ENCODE measurements at regions not wholly inside any gene's neighbourhood (a gene's known extent, or its start where the extent isn't known, plus 50 kb on each side); places are given as distances from the start of the nearest gene placed in this dataset.
"Not testable (repeated sequence)": the region's sequence is repeated elsewhere in the genome, so short reads cannot be mapped to it uniquely, and the experiment has no call there.

DNA sequence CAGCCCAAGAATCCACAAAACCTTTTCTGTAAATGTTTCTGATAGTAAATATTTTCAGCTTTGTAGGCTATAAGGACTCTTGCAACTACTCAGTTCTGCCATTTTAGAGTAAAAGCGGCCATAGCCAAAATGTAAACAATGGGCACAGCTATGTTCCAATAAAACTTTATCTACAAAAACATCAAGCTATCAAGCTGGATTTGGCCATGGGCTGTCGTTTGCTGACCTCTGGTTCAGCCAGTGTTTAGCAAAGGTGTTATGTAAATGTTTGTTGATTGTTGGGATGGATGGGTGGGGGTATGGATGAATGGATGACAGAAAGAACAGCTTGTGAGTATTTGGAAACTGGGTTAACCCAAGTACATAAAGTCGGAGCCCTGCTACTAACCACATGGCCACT lies 111.1 kb upstream of the VRK1 start:
- DNase-seq (ENCODE audit: low read depth), result no peak

DNA sequence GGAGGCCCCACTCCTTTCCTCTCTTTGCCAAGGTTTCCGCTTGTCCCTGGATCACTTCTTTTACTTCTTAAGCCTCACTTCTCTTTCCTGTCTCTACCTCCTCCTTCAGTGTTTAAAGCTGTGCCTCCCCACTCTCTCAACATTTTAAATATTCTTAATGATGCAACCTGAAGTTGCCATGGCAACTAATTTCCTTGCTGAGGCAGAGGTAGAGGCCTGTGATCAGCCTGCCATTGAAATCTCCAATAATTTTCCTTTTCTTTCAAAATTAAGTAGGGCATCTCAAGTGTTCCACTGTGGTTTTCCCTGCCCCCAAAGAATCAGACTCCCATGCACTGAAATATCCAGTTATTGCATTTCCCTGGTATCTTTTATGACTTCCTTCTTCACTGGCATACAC lies 108.6 kb upstream of the VRK1 start:
- DNase-seq (ENCODE audit: low read depth), result no peak

DNA sequence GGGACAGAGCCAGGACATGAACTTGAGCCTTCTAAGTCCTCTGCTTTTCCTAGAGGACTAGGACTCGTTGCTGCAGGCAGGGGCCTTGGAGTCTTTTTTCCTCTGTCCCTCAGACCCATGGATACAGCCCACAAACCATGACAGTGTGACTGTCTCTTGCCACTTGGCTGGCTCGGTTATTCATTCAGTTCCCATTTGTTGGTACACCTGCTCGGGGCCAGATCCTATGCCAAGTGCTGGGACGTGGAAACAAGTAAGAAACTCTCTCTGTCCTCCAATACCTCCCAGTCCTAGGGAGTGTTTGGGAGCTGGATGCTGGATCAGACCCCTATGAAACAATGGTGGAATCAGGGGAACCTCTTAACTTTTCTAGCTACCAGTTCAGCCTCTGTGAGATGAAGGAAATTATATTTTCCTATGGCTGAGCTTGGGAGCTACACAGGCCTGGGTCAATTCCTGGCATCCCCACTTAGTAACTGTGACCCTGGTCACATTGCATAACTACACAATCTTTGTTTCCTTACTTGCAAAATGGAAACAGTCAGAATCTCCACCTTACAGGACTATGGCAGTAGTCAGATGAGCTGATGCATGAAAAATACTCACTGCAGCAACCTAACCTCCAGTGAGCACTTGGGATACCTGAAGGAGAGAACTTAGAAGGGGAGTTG lies 106.3 kb upstream of the VRK1 start:
- no peak for DNase-seq (ENCODE audit: low read depth)

DNA sequence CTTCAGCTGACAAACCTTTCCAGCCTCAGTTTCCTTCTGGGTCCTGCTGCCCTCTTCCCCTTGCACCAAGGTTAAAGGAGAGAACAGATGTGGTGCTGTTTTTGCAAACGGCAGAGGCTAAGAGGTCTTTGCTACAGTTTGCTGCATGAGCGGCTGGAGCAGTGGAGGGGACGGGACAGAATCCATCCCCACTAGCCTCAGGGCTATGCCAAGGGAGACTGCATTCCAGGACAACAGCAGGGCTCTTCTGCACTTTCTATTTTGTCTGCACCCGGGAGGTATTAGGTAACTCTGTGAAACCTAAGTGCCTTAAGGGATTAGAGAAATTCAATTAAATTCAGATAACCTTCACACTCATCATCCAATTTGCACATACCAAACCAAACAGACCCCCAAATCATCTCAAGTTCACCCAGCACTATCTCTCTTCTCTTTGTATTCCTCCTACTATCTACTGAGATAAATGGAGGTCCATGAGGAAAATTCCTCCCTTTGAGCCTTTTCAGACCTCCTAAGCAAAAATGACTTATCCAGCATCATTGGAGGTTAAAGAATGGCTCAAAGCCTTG lies 103.8 kb upstream of the VRK1 start:
- DNase-seq (ENCODE audit: low read depth), result no peak

DNA sequence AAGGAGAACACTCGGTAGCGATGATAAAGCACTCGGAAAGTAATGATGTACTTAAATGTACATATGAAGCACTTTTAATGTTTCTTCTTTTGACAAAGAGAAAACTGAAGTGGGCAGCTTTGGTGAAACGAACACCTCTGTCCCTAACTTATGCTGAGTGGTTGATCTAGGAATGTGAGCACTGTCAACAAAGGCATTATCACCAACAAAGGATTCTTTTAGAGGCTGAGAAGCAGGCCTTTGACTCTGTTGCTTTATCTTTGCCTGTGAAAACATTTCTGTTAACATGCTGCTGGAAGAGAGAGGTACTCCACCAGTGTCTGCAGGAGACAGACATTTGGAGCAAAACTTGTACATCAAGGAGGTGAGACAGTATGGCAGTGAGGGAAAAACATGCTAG lies 103.2 kb upstream of the VRK1 start:
- no peak for DNase-seq (ENCODE audit: low read depth)

DNA sequence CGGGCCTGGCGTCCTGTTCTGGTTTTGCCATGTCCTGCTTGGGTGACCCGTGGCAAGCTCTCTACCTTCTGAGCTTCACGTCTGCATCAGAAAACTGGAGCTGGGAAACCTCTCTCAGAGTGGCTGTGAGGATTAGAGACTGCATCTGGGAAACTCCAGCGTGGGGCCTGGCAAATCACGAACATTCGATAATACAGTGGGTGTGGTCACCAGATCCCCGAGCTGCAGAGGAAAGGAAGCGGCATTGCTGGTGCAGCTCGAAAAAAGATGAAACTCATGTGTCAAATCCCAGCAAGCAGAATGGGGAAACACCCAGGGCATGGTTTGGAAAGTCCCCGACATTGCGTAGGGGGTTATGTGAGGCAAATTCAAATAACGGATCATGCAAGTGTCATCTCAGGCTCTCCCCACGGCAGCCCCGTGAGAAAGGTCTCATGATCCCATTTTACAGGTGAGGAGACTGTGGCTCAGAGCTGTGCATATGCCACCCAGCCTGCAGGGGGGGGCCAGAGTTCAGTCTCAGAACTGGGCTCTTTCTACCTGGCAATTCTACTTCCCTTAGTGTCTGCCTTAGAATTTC lies 98.1 kb upstream of the VRK1 start:
- no peak for DNase-seq (ENCODE audit: low read depth)

DNA sequence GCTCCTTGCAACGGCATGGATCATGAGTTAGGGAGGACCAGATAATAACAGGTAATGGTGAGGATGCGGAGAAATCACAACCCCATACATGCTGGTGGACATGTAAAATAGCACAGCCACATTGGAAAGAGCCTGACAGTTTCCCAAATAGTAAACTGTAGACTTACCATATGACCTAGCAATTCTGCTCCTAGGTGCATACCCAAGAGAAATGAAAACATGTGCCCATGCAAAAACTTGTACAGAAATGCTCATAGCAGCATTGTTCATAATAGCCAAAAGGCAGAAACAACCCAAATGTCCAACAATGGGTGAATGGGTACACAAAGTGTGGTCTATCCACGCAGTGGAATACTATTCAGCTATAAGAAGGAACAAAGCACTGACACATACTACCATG lies 97.5 kb upstream of the VRK1 start:
- no peak for DNase-seq (ENCODE audit: low read depth)

DNA sequence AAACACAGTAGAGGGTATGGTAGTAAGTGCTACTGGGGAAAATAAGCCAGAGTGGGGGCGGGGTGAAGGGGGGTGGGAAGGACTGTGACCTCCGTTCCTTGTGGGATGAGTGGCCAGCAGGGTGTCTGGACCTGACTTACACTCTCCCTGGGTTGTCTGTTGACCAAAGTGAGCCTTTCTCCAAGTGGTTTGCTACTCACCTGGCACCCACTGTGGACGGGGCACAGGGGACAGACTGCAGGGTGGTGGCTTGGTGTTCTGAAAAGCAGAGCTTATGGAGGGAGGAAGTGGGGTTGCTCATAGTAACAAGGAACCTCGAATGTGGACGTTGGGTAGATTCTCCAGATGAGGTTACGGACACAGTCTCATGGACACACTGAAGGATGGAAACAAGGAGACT lies 94.4 kb upstream of the VRK1 start:
- no peak for DNase-seq (ENCODE audit: low read depth)

DNA sequence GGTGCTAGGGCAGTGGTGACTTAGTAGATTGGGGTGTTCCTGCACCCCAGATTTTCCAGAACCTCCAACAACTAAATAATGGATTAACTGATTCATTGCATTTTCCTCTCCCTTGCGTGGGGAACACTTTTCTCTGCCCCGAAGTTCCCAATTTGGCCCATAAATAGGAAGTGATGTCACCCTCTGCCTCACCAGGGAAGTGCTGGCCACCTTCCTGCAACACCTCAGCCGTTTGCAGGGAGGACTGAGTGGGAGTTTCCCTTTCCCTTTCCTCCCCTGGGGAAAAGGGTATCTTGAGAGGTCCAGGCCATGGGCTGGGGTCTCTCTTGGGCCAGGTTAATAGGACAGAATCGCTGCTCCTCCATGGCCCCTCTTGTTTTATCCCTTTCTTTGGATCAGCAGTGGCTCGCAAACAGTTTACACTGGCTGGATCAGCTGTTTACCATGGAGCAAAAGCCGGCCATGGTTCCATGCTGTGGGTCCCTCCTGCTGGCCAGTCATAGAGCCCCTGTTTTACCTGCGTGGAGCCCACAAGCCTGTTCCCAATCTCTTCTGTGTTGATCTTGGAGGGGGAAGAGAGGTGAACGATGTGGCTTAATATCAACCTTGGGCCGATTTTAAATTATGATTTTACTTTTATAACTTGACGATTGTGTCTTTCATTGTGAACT lies 91.6 kb upstream of the VRK1 start:
- DNase-seq (ENCODE audit: low read depth), result no peak

DNA sequence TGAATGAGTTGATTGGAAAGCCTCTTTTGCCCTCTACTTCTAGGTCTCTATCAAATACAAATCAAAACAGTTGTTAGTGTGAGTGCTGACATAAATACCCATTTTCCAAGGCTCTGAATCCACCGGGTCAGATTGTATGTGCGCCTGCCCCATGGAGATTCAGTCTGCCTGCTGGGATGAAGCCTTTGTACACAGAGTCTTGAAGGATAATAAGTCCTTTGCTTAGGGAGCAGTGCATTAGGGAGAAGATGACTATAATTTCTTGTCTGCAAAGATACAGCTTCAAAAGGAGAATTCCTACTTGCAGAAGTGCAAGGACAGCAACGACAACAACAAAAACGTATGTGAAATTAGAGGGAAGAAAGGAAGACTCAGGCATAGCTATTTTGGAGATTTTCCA lies 90.3 kb upstream of the VRK1 start:
- DNase-seq (ENCODE audit: low read depth), result no peak

DNA sequence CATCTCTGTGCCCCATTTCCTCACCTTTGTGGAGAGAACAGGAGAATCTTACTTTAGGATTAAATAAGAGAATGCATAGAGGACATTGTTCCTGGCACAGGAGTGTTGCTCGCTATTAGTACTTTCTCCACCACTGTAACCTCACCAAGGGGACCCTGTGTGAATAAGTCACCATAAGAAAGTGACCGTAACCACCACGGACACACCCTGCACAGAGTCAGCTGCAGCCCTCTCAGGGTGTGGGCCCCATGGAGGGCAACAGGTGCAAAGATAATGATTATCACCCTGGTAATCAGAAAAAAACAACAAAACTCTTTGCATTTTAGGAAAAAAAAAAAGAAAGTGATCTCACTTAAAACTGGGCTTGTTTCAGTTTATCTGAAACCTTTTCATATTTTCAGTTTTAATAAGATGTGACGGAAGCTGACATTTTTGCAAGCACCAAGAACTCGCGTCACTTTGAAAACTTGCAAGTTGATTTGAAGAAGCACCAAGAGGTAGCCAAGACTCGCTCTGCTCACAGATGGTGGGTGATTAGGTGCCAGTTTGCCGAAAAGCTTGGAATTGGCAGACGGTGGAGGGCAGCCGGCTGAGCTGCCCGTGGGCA lies 87.0 kb upstream of the VRK1 start:
- no peak for DNase-seq (ENCODE audit: low read depth)

DNA sequence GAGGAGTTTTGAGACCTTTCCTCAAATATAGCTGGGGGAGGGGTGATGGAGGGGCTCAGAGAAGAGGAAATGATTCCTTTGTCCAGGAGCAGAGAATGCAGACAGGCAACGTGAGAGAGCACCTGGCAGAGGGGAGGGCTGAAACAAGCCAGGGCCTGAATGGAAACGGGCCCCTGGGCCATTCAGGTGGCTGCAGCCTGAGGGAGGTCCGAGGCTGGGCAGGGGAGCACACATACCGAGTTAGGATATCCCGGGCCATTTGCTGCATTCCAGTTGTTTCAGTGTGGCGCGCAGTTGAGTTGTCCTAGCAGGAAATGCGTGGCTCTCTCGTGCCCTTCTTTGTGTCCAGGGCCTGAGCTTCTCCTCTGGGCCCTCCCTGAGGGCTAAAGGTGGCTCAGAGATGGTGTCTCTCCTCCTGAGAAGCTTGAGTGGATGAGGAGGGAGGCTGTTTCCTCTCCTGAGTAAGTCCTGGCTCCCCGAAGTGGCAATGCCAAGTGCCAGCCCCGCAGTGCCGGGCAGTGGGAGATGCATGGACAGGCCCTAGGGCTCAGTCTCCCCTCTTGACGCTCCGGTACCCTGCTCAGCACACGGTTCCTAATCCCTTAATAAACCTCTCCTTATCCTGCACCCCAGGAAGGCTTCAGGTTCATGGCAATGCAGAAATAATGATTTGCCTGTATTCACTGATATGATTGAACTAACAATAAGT lies 85.5 kb upstream of the VRK1 start:
- DNase-seq (ENCODE audit: low read depth), result no peak

DNA sequence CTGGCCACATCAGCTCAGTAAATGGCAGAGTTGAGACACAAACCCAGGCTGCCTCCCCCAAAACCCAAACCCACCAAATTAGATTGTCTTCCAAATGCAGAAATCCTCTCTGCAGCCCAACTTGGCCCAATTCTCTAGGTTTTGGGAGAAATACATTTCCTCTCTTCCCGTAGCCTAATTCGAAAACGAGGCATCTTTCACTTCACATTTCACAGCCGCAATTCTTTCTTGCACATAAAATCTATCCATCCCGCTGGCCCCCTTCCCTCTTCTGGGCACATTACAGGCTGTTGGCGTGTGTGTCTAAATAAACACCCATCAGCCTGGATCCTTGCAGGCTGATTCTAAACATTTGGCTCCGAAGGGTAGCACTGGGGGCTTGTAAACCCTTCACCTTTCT lies 83.8 kb upstream of the VRK1 start:
- DNase-seq (ENCODE audit: low read depth), result no peak

DNA sequence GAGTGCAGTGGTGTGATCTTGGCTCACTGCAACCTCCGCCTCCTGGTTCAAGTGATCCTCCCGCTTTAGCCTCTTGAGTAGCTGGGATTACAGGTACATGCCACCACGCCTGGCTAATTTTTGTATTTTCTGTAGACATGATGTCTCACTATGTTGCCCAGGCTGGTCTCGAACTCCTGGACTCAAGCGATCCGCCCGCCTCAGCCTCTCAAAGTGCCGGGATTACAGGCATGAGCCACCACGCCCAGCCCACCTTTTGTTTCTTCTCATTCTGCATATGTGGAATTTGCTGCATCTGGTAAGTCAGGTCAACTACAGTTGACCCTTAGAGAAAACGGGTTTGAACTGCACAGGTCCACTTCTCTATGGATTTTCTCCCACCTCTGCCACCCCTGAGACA lies 82.6 kb upstream of the VRK1 start:
- not testable (repeated sequence) for DNase-seq (ENCODE audit: low read depth)

DNA sequence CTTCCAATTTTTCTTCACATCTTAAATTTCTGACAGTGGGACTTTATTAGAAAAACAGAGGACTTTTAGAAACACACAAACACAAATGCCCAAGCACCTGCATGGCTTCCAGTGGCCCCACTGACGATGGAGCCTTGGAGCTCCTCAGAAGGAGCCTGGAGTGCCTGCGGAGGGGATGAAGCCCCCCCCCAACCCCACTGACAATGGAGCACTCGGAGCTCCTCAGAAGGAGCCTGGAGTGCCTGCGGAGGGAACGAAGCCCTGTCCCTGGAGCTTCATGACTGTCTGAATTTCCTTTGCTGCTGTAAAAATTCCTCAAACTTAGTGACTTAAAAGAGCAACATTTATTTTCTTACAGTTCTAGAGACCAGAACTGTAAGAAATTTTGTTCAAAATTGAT lies 80.1 kb upstream of the VRK1 start:
- DNase-seq (ENCODE audit: low read depth), result no peak

DNA sequence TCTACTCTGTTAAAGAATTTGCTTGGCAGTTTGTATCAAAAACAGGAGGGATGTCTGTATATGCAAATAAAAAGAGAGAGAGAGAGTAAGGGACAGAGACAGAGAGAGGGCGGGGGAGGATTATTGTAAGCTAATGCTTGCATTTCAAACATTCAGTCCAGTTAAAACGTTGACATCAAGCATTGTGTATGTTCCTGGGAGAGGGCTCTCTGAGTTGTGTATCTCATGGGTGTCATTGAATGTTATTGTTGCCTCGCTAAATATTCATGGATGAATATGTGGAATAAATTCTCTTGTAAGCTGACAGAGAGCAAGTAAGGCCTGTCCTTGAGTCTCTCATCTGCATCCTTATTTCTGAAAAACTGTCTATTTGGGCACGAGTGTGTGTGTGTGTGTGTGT lies 78.8 kb upstream of the VRK1 start:
- no peak for DNase-seq (ENCODE audit: low read depth)

DNA sequence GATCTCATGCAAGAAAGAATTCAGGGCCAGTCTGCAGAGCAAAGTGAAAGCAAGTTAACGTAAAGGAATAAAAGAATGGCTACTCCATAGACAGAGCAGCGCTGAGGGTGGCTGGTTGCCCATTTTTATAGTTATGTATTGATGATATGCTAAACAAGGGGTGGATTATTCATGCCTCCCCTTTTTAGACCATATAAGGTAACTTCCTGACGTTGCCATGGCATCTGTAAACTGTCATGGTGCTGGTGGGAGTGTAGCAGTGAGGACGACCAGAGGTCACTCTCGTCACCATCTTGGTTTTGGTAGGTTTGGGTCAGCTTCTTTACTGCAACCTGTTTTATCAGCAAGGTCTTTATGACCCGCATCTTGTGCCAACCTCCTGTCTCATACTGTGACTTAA lies 76.5 kb upstream of the VRK1 start:
- not testable (repeated sequence) for DNase-seq (ENCODE audit: low read depth)

DNA sequence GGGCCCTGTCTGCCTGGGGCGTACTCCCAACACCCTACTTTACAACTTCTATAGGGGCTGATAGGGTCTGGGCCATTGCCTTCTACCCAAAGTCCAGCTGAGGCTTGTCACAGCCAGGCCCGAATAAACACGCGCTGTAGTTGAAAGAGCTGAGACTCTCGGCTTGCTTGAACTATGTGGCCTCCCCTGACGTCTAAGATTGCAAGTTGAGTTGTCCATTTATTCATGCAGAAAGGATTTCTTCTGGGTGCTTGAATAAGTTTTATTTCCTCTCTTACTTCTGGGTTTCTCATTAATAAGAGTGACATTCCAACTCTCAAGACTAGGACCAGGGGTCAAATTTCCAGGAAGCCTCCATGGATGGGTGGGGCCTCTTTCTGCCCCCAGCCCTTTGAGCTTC lies 74.4 kb upstream of the VRK1 start:
- DNase-seq (ENCODE audit: low read depth), result no peak

DNA sequence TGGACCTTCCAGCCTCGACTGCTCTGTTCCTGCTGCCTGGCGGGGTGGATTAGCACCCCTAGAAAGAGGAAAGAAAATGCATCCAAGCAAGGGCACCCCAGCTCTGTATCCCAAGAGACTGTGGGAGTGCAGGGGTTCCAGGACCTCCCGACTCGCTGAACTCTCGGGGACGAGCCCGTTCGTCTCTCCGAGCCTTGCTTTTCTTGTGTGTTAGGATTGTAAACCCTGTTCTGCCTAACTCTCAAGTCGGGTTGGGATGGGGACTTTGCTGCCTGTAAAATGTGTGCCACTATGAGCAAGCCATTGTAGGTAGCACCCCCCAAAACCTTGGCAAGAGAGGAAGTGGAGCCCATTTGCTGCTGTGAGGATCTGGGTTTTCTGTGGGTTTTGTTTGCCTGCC lies 73.2 kb upstream of the VRK1 start:
- DNase-seq (ENCODE audit: low read depth), result no peak

DNA sequence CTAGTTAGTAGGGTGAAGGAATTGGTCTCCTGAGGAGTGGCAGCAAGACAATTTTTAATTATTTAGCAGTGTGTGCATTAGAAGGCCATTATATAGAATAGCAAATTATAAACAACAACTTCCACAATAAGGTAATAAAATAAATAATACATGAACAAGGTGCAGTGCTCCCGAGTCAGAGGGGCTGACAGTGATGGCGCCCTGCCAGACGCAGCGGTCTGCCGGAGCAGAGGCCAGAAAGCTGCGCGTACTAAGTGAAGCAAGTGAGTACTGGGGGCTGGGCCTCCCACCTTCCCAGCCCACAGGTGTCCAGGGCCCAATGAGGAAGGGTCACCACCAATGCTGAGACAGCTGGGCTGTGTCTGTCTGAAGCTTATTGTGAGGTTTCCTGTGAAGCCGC lies 72.0 kb upstream of the VRK1 start:
- no peak for DNase-seq (ENCODE audit: low read depth)

DNA sequence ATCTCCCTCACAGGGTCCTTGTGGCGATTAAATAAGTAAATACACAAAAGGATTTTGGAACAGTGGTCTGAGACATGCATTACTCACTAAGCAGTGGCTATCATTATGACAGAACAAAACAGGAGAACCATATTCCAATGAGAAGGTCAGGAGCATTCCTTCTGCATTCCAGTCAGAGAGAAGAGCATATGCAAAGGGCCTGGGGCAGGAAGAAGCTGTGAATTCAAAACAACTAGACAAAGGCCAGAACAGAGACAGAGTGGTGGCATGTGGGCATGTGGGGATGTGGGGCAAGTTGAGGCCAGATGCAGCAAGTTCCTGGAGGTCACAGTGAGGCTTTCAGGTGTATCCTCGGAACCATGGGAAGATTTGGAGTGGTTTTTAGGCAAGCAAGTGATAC lies 70.1 kb upstream of the VRK1 start:
- no peak for DNase-seq (ENCODE audit: low read depth)

DNA sequence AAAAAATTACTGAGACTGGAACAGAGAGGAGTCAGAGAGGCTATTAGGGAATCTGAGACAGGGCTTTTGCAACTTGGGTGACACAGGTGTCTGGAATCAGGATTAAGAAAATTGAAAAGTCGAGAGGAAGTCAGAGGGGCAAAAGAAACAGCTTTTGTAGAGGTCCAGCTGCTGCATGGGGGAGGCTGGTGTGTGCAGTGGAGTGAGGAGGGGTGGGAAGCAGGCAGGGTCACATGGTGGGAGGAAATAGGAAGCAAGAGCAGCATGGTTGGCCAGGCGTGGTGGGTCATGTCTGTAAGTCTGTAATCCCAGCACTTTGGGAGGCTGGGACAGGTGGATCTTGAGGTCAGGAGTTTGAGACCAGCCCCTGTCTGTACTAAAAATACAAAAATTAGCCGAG lies 69.7 kb upstream of the VRK1 start:
- no peak for DNase-seq (ENCODE audit: low read depth)

Data from iris pigment epithelial cell (primary cell).